Mesothelial cell of epicardium (in vitro differentiated cells): ENCODE measurements at regions not wholly inside any gene's neighbourhood (a gene's known extent, or its start where the extent isn't known, plus 50 kb on each side); places are given as distances from the start of the nearest gene placed in this dataset.
"Not testable (repeated sequence)": the region's sequence is repeated elsewhere in the genome, so short reads cannot be mapped to it uniquely, and the experiment has no call there.

Source experiments
- DNase-seq, 2 experiments: peaks; one replicate each; pipeline ENCODE4 v3.0.0; 2021; ENCODE audit warnings: low spot score in 2 of 2; ENCODE audit not compliant: unreplicated experiment in 2 of 2
- H3K27ac Mint-ChIP-seq: 2 replicates; pipeline ENCODE4 v1.8.0; 2021; ENCODE audit warnings: mixed read lengths
- H3K27me3 Mint-ChIP-seq: 2 replicates; pipeline ENCODE4 v1.8.0; 2021; ENCODE audit warnings: low read depth, mixed read lengths
- H3K36me3 Mint-ChIP-seq: 2 replicates; pipeline ENCODE4 v1.8.0; 2021; ENCODE audit warnings: mixed read lengths
- H3K4me1 Mint-ChIP-seq: 2 replicates; pipeline ENCODE4 v1.8.0; 2021; ENCODE audit warnings: mixed read lengths
- H3K4me3 Mint-ChIP-seq: 2 replicates; pipeline ENCODE4 v1.8.0; 2021; ENCODE audit warnings: mild to moderate bottlenecking, moderate library complexity, mixed read lengths
- H3K9me3 Mint-ChIP-seq: 2 replicates; pipeline ENCODE4 v1.8.0; 2021; ENCODE audit warnings: mixed read lengths
- TF ChIP-seq, protein P1 (sequence below): fragments of 200-600 bp; sonication (generic); IDR thresholded peaks from one replicate; pipeline ENCODE4 v1.5.0; 2021; ENCODE audit warnings: antibody characterized with exemption; ENCODE audit not compliant: unreplicated experiment

DNA sequence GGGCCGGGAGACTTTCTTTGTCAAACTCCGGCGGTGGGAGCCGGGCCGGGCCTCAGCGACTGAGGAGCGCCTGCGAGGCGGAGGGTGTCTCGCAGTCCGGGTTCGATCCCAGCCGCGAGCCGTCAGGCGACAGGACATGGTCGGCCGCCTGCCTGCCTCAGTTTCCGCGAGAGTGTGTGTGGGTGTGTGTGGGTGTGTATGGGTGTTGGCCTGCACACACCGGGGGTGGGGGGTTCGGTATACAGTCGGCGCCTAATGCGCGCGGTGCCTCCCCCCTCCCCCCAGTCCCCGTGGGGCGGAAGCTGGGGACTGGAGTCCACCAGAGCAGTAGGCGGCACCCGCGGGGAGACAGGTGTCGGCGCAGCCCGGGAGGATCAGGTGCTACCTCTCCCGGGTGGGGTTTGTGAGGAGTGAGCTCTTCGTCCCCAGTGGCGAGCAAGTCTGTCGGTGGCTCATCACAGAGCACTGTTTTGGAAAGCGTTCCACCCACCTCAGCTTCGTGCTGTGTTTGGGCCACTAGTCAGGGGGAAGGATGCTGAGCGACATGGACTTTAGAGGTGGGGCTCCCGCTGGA, 246.3 kb downstream of the GOLGA6L6 start:
- Mint-ChIP-seq H3K27me3 (no peaks in the 10 kb centered on the region), H3K4me3 (no peak overlapping the region), H3K4me1 (no peaks in the 10 kb centered on the region), H3K36me3 (peaks cover 2% of the 10 kb centered on the region), H3K9me3 (peaks cover 43% of the 10 kb centered on the region), H3K27ac (no peak overlapping the region)
- DNase-seq, result no peak
- TF ChIP-seq, protein P1, sequence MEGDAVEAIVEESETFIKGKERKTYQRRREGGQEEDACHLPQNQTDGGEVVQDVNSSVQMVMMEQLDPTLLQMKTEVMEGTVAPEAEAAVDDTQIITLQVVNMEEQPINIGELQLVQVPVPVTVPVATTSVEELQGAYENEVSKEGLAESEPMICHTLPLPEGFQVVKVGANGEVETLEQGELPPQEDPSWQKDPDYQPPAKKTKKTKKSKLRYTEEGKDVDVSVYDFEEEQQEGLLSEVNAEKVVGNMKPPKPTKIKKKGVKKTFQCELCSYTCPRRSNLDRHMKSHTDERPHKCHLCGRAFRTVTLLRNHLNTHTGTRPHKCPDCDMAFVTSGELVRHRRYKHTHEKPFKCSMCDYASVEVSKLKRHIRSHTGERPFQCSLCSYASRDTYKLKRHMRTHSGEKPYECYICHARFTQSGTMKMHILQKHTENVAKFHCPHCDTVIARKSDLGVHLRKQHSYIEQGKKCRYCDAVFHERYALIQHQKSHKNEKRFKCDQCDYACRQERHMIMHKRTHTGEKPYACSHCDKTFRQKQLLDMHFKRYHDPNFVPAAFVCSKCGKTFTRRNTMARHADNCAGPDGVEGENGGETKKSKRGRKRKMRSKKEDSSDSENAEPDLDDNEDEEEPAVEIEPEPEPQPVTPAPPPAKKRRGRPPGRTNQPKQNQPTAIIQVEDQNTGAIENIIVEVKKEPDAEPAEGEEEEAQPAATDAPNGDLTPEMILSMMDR, result no peak

DNA sequence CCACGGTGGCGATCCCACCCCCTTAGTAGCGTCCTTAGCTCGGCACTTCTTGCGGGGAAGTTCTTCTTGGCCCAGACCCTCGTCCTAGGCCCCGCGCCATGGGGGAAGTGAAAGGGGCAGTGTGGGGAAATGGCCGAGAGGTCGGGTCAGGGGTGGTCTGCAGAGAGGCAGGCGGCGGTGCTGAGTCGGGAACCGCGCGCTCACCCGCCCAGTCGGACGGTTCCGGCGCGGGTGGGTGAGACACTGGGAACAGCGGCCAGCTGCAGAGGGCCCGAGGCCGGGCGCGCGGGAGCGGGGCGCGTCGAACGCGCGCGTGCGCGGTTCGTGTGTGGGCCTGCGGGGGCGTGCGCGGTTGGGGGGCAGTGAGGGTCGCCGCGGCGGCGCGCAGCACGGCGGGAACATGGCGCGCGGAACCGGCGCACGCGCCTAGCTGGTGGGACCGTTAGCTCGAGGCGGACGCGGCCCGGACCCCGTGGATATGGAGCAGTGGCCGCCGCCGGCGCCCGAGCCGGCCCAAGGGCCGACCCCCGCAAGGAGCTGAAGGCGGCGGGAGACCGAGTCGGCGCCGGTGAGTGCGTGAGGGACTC, 246.9 kb downstream of the GOLGA6L6 start:
- Mint-ChIP-seq H3K4me3 (no peak overlapping the region), H3K36me3 (peaks cover 2% of the 10 kb centered on the region), H3K4me1 (no peaks in the 10 kb centered on the region), H3K27me3 (no peaks in the 10 kb centered on the region), H3K27ac (no peak overlapping the region), H3K9me3 (peaks cover 38% of the 10 kb centered on the region)
- DNase-seq, result peak in 1 of 2 experiments; percentile 50
- TF ChIP-seq, protein P1, result no peak

DNA sequence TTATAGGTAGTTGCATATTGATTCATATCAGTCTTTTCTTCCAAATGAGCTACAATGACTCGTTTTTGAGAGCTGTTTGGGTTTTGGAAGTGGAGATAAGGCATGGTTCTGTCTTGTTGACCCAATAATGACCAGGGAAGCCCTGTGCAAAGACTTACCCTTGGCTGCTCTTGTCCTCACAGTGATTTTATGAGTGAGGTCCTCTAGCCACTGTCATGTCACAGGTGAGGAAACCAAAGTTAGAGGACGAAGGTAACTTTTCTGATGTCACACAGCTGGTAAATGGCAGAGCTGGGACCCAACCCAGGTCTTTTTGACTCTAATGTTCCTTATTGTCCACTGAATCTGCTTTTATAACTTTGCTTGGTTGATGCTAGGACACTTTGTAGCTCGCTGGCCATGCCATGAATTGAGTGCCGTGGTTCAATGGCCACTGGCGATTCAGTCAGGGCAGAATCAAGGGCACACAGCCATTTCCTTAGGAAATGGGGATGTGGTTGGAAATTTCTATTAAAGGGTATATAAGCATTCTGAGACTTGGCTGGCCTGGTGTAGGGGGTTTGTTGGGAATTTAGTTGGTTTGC, 249.1 kb downstream of the GOLGA6L6 start:
- H3K9me3 Mint-ChIP-seq, result peaks cover 19% of the 10 kb centered on the region
- DNase-seq, result peak in 1 of 2 experiments; percentile 36
- not testable (repeated sequence) for H3K4me3 Mint-ChIP-seq, H3K4me1 Mint-ChIP-seq, H3K27ac Mint-ChIP-seq, H3K27me3 Mint-ChIP-seq, H3K36me3 Mint-ChIP-seq

DNA sequence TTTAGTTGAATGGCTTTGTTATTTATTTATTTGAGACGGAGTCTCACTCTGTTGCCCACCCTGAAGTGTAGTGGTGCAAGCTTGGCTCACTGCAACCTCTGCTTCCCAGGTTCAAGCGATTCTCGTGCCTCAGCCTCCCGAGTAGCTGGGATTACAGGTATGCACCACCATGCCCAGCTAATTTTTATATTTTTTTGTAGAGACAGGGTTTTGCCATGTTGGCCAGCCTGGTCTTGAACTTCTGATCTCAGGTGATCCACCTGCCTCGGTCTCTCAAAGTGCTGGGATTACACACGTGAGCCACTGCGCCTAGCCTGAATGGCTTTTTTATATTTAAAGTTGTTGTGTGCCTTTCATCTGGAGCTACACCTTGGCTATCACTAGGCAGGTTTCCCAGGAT, 250.0 kb downstream of the GOLGA6L6 start:
- H3K4me1 Mint-ChIP-seq, H3K36me3 Mint-ChIP-seq, H3K27me3 Mint-ChIP-seq, H3K27ac Mint-ChIP-seq, H3K4me3 Mint-ChIP-seq: not testable (repeated sequence)
- DNase-seq, result peak in 1 of 2 experiments; percentile 37
- H3K9me3 Mint-ChIP-seq, result peaks cover 12% of the 10 kb centered on the region

DNA sequence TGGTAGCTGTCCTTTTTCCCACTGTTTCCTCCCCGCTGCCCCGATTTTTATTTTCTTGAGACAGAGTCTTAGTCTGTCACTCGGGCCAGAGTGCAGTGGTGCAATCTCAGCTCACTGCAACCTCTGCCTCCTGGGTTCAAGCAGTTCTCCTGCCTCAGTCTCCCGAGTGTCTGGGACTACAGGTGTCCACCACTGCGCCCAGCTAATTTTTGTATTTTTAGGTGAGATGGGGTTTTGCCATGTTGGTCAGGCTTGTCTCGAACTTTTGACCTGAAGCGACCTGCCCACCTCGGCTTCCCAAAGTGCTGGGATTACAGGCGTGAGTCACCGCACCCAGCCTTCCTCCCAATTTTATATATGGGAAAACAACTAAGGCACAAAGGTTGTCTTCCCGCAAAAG, 251.0 kb downstream of the GOLGA6L6 start:
- not testable (repeated sequence) for H3K9me3 Mint-ChIP-seq, H3K36me3 Mint-ChIP-seq, H3K27me3 Mint-ChIP-seq, H3K27ac Mint-ChIP-seq, H3K4me1 Mint-ChIP-seq, H3K4me3 Mint-ChIP-seq
- peak in 1 of 2 experiments; percentile 38 for DNase-seq

DNA sequence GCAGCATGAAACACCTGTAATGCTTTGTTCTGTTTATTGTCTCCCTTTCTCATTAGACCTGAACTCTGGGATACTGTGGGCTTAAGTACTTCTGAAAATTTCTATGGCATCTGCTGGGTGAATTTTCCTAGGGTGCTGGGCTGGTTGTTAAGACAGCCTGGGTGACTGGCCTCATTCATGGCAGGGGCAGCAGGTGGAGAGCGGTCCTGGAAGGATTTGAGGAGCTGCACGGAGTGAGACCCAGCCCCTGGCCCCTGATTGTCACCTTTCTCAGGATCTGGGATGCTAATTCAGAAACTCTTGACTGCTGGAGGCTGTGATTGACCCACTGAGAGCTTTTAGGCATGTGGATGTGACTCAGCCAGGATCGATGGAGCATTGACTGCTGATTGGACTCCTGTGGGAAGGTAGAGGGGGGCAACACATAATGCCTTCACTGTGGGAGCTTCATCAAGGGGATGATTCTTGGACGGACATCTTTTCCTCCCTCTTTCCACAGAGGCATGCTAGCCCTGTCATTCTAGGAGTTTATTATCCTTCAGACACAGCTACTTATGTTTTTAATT, 252.0 kb downstream of the GOLGA6L6 start:
- not testable (repeated sequence) for H3K27ac Mint-ChIP-seq, H3K9me3 Mint-ChIP-seq, H3K36me3 Mint-ChIP-seq, H3K27me3 Mint-ChIP-seq, H3K4me1 Mint-ChIP-seq, H3K4me3 Mint-ChIP-seq
- DNase-seq, result peak in 1 of 2 experiments; percentile 37

DNA sequence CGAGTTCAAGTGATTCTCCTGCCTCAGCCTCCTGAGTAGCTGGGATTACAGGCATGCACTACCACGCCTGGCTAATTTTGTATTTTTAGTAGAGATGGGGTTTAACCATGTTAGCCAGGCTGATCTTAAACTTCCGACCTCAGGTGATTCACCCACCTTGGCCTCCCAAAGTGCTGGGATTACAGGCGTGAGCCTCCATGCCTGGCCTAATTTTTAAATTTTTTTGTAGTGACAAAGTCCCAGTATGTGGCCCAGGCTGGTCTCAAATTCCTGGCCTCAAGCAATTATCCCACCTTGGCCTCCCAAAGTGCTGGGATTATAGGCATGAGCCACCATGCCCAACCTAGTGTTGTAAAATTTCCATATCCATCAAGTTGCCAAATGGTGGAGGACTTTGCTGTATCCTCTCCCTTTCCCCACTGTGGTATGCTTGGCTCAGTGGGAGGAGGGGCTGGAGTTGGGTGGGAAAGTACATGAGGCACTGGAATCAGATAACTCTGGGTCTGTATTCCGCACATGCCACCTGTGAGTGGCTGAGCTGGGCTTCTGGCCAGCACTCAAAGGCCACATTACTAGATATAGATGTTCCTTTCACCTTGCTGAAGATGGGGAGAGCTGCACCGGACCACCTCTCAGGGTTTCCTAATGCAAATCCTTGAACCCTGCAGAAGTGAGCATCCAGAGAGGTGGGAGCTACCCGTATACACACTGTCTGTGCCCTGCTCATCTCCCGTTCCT, 252.6 kb downstream of the GOLGA6L6 start:
- not testable (repeated sequence) for H3K27ac Mint-ChIP-seq, H3K9me3 Mint-ChIP-seq, H3K27me3 Mint-ChIP-seq, H3K4me3 Mint-ChIP-seq, H3K36me3 Mint-ChIP-seq, H3K4me1 Mint-ChIP-seq
- DNase-seq, result peak in 1 of 2 experiments; percentile 31

DNA sequence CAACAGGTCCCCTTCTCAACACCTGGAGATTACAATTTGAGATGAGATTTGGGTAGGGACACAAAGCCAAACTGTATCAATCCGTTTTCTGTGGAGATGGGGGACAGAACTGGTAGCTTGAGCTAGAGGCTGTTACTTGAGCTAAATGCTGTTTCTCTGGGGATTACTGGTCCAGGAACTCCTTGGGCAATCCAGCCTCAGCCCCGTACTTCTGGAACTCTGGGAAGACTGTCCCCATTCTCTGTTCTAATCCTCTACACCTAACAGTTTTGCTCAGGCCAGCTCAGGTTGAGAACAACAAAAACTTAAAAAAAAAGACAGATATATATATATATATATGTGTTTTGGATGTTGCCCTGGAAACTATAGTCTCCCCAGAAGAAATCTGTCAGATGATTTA, 255.0 kb downstream of the GOLGA6L6 start:
- not testable (repeated sequence) for H3K9me3 Mint-ChIP-seq, DNase-seq, H3K4me1 Mint-ChIP-seq, H3K27ac Mint-ChIP-seq, H3K4me3 Mint-ChIP-seq, H3K36me3 Mint-ChIP-seq, H3K27me3 Mint-ChIP-seq

DNA sequence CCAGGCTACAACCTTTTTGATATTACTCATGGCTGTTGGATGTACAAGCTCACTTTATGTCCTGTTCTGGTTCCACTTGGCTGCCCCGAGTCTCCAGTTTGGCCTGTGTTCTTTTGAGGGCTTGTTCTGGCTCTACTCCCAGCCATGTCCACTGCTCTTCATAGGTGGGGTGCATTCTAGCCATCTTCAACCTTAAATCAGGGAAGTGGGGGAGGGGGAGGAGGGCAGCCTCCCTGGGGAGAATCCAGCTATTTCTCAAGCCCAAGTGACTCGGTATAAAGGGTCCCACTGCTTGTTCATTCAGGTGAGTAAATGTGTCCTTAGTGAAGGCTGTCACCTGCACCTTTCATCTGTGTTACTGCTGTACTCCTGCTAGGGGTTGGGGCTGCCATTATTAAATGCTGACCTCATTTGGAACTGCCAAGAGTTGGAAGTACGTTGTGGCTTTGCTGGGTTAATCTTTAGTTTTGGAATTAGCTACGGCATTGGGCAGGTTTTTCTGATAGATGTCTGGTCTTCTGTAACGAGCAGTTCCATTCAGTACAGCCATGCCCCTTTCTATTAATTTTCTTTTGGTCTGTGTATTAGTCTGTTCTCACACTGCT, 255.8 kb downstream of the GOLGA6L6 start:
- H3K4me1 Mint-ChIP-seq, H3K36me3 Mint-ChIP-seq, H3K9me3 Mint-ChIP-seq, H3K27me3 Mint-ChIP-seq, H3K27ac Mint-ChIP-seq, H3K4me3 Mint-ChIP-seq: not testable (repeated sequence)
- peak in 1 of 2 experiments; percentile 37 for DNase-seq

DNA sequence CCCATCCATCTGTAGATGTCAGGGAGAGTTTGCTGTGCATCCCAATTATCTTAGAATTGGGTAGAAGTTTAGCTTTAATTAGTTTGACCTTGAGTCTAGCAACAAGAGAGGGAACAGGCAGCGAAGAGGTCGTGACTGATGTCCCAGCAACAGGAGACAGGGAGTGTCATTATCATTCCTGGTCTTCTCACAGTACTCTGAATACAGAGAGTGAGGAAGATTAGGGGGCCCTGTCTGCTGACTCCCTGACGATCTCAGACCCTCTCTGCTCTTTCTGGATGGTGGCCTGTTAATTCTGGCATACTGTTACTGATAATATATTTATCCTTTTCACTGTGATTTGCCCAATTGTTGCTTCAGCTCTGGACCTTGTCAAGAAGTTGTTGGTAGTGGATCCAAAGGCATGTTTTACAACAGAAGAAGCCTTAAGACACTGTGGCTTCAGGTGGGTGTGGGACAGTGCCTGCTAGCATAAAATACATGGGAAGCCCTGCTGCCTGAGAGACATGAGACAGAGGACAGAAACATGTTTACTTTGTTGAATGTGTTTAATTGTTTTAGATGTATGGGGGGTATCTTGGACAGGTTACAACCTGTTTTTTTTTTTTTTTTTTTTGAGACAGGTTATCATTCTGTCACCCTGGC, 256.6 kb downstream of the GOLGA6L6 start:
- DNase-seq, result peak in 1 of 2 experiments; percentile 28
- H3K36me3 Mint-ChIP-seq, H3K27me3 Mint-ChIP-seq, H3K9me3 Mint-ChIP-seq, H3K4me3 Mint-ChIP-seq, H3K27ac Mint-ChIP-seq, H3K4me1 Mint-ChIP-seq: not testable (repeated sequence)

DNA sequence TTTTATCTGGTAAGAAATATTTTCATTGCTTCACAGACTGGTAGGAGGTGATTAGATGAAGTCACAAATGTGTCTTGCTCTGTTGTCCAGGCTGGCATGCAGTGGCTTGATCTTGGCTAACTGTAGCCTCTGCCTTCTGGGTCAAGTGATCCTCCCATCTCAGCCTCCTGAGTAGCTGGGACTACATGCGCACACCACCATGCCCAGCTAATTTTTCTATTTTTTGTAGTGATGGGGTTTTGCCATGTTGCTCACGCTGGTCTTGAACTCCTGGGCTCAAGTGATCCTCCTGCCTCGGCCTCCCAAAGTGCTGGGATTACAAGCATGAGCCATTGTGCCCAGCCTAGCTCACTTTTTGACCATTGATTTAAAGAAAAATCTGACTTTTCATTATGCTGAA, 257.9 kb downstream of the GOLGA6L6 start:
- not testable (repeated sequence) for H3K27ac Mint-ChIP-seq, DNase-seq, H3K9me3 Mint-ChIP-seq, H3K4me3 Mint-ChIP-seq, H3K4me1 Mint-ChIP-seq, H3K36me3 Mint-ChIP-seq, H3K27me3 Mint-ChIP-seq
